ENCODE measurements at regions not wholly inside any gene's neighbourhood (a gene's known extent, or its start where the extent isn't known, plus 50 kb on each side); places are given as distances from the start of the nearest gene placed in this dataset.

GRCh38 chr2:133717497-133717896 is 149.2 kb upstream of the NCKAP5 start:
- H3K4me3 Mint-ChIP-seq, result no peak overlapping the region
- Histone ChIP-seq H2AFZ (ENCODE audit: insufficient read depth, low read depth, low read length, poor library complexity, severe bottlenecking) (no peak overlapping the region), H3K79me2 (ENCODE audit: control insufficient read depth, insufficient read depth, low read length) (no peaks in the 10 kb centered on the region), H3K4me3 (ENCODE audit: control extremely low read depth in 1 of 5, extremely low read depth in 1 of 5, insufficient read depth in 1 of 5, low read depth in 2 of 5, low read length in 4 of 5) (no peak overlapping the region), H3K4me1 (ENCODE audit: control insufficient read depth in 2 of 2, insufficient read depth in 2 of 2, low read length in 2 of 2) (no peaks in the 10 kb centered on the region), H3K9ac (ENCODE audit: low read length) (no peak overlapping the region), H4K20me1 (ENCODE audit: control insufficient read depth, insufficient read depth, low read length, poor library complexity, severe bottlenecking) (no peaks in the 10 kb centered on the region), H3K27me3 (replicated peaks in 1 of 4; ENCODE audit: control extremely low read depth in 1 of 4, control insufficient read depth in 3 of 4, insufficient read depth in 4 of 4, low read length in 3 of 4) (no peaks in the 10 kb centered on the region), H3K9me3 (ENCODE audit: control extremely low read depth in 1 of 3, control insufficient read depth in 2 of 3, insufficient read depth in 1 of 3, low read length in 2 of 3) (no peaks in the 10 kb centered on the region), H3K4me2 (replicated peaks; ENCODE audit: low read depth, low read length, poor library complexity, severe bottlenecking) (no peak overlapping the region), H3K36me3 (replicated peaks in 1 of 2; ENCODE audit: control extremely low read depth in 1 of 2, control insufficient read depth in 1 of 2, extremely low read depth in 1 of 2, insufficient read depth in 2 of 2, low read length in 1 of 2) (no peaks in the 10 kb centered on the region), H3K27ac (ENCODE audit: low read length in 2 of 2) (no peak overlapping the region)
- ATAC-seq (ENCODE audit: low read depth) (no peak), DNase-seq (no peak)
- CTCF ChIA-PET, result no interaction called here
- peaks cover 12% of the 10 kb centered on the region for H3K27me3 Mint-ChIP-seq
- intact Hi-C loops (cut with micrococcal nuclease), result no loop called here
- no peaks in the 10 kb centered on the region for H3K9me3 Mint-ChIP-seq (ENCODE audit: insufficient read depth)
- POLR2A ChIA-PET, result no interaction called here
- no peak overlapping the region for H3K27ac Mint-ChIP-seq
- H3K4me1 Mint-ChIP-seq, result no peaks in the 10 kb centered on the region
- WGBS (ENCODE audit: insufficient coverage), result 50% methylated on average over 1 of the region's 3 CpGs
- TF ChIP-seq EZH2 (IDR thresholded peaks at IDR 0.05; ENCODE audit: borderline replicate concordance, insufficient read depth, low read depth, low read length, poor library complexity, severe bottlenecking) (no peak), CTCF (IDR thresholded peaks at IDR 0.05) (no peak)

GRCh38 chr2:133718688-133719201 is 150.5 kb upstream of the NCKAP5 start:
- ChIA-PET POLR2A (no interaction called here), CTCF (no interaction called here)

More at GRCh38 chr2:133718688-133719201, 150.5 kb upstream of the NCKAP5 start:
- H3K4me3 Mint-ChIP-seq, result no peak overlapping the region
- H3K27ac Mint-ChIP-seq, result no peak overlapping the region
- H3K4me1 Mint-ChIP-seq, result no peaks in the 10 kb centered on the region
- H3K9me3 ChIP-seq (ENCODE audit: control extremely low read depth in 1 of 3, control insufficient read depth in 2 of 3, insufficient read depth in 1 of 3, low read length in 2 of 3), result no peaks in the 10 kb centered on the region
- no peaks in the 10 kb centered on the region for H3K36me3 ChIP-seq (replicated peaks in 1 of 2; ENCODE audit: control extremely low read depth in 1 of 2, control insufficient read depth in 1 of 2, extremely low read depth in 1 of 2, insufficient read depth in 2 of 2, low read length in 1 of 2)
- H3K4me1 ChIP-seq (ENCODE audit: control insufficient read depth in 2 of 2, insufficient read depth in 2 of 2, low read length in 2 of 2), result no peaks in the 10 kb centered on the region
- no peaks in the 10 kb centered on the region for H3K27me3 ChIP-seq (replicated peaks in 1 of 4; ENCODE audit: control extremely low read depth in 1 of 4, control insufficient read depth in 3 of 4, insufficient read depth in 4 of 4, low read length in 3 of 4)
- no peak overlapping the region for H3K9ac ChIP-seq (ENCODE audit: low read length)
- H4K20me1 ChIP-seq (ENCODE audit: control insufficient read depth, insufficient read depth, low read length, poor library complexity, severe bottlenecking), result no peaks in the 10 kb centered on the region
- no peak overlapping the region for H3K4me3 ChIP-seq (ENCODE audit: control extremely low read depth in 1 of 5, extremely low read depth in 1 of 5, insufficient read depth in 1 of 5, low read depth in 2 of 5, low read length in 4 of 5)
- WGBS (ENCODE audit: insufficient coverage), result 98% methylated on average over 5 of the region's 7 CpGs
- H3K27ac ChIP-seq (ENCODE audit: low read length in 2 of 2), result no peak overlapping the region
- no peaks in the 10 kb centered on the region for H3K9me3 Mint-ChIP-seq (ENCODE audit: insufficient read depth)
- DNase-seq (no peak), ATAC-seq (ENCODE audit: low read depth) (no peak)
- no peak overlapping the region for H2AFZ ChIP-seq (ENCODE audit: insufficient read depth, low read depth, low read length, poor library complexity, severe bottlenecking)
- no peak for TF ChIP-seq CTCF (IDR thresholded peaks at IDR 0.05)
- peaks cover 10% of the 10 kb centered on the region for H3K27me3 Mint-ChIP-seq
- H3K79me2 ChIP-seq (ENCODE audit: control insufficient read depth, insufficient read depth, low read length), result no peaks in the 10 kb centered on the region
- no peak overlapping the region for H3K4me2 ChIP-seq (replicated peaks; ENCODE audit: low read depth, low read length, poor library complexity, severe bottlenecking)
- intact Hi-C loops (cut with micrococcal nuclease), result no loop called here
